ENCODE measurements at regions not wholly inside any gene's neighbourhood (a gene's known extent, or its start where the extent isn't known, plus 50 kb on each side); places are given as distances from the start of the nearest gene placed in this dataset.

- TF ChIP-seq CTCF (conservative IDR thresholded peaks at IDR 0.05; ENCODE audit: low read depth in 2 of 2), result no peak
- TF ChIP-seq EZH2 (IDR thresholded peaks at IDR 0.05; ENCODE audit: low read depth, unreplicated experiment), result no peak
- TF ChIP-seq REST (IDR thresholded peaks at IDR 0.05; ENCODE audit: unreplicated experiment), result no peak
These were observed 318.5 kb upstream of the ZWINT start for GRCh38 chr10:56679578-56679977.
